ENCODE measurements at regions not wholly inside any gene's neighbourhood (a gene's known extent, or its start where the extent isn't known, plus 50 kb on each side); places are given as distances from the start of the nearest gene placed in this dataset.

DNA sequence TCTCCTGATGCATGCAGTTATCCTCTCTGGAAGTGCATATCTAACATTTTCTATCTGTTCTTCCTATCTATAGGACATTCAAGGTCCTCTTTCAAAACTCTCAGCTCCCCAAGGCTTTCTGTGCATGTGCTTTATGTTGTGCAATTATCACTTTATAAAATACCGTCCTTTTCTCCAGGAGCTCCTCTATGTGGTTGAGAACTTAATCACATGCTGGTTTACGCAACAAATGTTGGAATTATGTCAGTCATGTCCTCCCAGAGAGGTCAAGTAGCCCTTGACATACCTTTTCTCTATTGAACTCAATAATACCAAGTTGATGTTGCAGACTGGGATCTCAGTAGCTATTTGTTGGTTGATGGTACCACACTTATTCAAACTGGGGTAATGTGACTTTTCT, 388.4 kb downstream of the BTBD3 start:
- no peak overlapping the region for H2AFZ ChIP-seq (ENCODE audit: low read depth, low read length)
- H3K4me1 ChIP-seq (ENCODE audit: insufficient read depth, low read length): no peaks in the 10 kb centered on the region
- H3K79me2 ChIP-seq (ENCODE audit: insufficient read depth, low read length): no peaks in the 10 kb centered on the region
- DNase-seq (ENCODE audit: low read depth) (no peak), FAIRE-seq (no peak)
- Mint-ChIP-seq H3K9me3 (ENCODE audit: unreplicated experiment) (peaks cover 5% of the 10 kb centered on the region), H3K4me3 (ENCODE audit: unreplicated experiment) (no peak overlapping the region), H3K4me1 (ENCODE audit: low read depth, unreplicated experiment) (no peaks in the 10 kb centered on the region), H3K27me3 (ENCODE audit: low read depth, unreplicated experiment) (no peaks in the 10 kb centered on the region), H3K36me3 (ENCODE audit: low read depth, unreplicated experiment) (no peaks in the 10 kb centered on the region), H3K27ac (ENCODE audit: unreplicated experiment) (no peak overlapping the region)
- H3K27me3 ChIP-seq (ENCODE audit: insufficient read depth, low read length): no peaks in the 10 kb centered on the region
- no peak overlapping the region for H3K4me3 ChIP-seq (ENCODE audit: insufficient read depth, low read depth, low read length)
- no peaks in the 10 kb centered on the region for H4K20me1 ChIP-seq (ENCODE audit: insufficient read depth, low read length)
- peaks cover 3% of the 10 kb centered on the region for H3K9me3 ChIP-seq (ENCODE audit: insufficient read depth, low read depth, low read length)
- no peak overlapping the region for H3K4me2 ChIP-seq (ENCODE audit: low read length)
- H3K9ac ChIP-seq (ENCODE audit: low read length): no peak overlapping the region
- no peak overlapping the region for H3K27ac ChIP-seq (ENCODE audit: low read depth, low read length)
- TF ChIP-seq, protein P1, sequence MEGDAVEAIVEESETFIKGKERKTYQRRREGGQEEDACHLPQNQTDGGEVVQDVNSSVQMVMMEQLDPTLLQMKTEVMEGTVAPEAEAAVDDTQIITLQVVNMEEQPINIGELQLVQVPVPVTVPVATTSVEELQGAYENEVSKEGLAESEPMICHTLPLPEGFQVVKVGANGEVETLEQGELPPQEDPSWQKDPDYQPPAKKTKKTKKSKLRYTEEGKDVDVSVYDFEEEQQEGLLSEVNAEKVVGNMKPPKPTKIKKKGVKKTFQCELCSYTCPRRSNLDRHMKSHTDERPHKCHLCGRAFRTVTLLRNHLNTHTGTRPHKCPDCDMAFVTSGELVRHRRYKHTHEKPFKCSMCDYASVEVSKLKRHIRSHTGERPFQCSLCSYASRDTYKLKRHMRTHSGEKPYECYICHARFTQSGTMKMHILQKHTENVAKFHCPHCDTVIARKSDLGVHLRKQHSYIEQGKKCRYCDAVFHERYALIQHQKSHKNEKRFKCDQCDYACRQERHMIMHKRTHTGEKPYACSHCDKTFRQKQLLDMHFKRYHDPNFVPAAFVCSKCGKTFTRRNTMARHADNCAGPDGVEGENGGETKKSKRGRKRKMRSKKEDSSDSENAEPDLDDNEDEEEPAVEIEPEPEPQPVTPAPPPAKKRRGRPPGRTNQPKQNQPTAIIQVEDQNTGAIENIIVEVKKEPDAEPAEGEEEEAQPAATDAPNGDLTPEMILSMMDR (IDR thresholded peaks at IDR 0.05; ENCODE audit: insufficient read depth, low read depth, low read length): no peak
- TF ChIP-seq EZH2 (IDR thresholded peaks at IDR 0.05; ENCODE audit: insufficient read depth, low read length): no peak
- no peaks in the 10 kb centered on the region for H3K36me3 ChIP-seq (ENCODE audit: insufficient read depth, low read length)

DNA sequence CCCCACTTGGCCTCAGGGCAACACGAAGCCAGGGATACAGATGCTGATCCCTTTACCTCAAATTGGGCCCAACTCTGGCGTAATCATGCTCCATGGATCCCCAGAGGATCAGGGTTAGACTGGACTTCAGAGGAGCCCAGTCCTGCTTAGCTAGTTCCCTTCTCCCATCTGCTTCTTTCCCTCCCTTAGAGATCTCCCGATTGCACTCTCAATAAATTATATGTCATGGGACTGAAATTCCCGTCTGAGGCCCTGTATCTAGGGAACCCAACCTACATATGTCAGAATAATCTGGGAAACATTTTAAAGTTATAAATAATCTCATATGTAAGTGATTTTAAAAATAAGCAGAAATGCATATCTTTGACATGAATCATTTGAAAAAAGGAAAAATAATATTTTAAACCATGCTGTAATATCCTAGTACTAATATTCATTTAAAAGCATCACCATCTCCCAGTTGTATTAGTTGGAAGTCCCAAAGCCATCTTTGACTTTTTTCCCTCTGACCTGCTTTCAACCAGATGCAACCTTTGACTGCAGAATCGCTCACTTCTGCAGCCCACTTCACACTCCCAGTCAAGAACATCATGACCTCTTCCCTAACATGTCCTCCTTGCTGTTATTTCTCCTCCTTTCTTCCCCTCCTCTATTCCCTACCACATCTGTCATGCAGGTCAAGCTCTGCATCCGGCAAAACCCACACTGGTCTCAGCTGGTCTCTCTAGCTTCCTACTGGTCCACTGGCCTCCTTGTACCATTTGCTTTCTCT, 393.6 kb downstream of the BTBD3 start:
- H3K79me2 ChIP-seq (ENCODE audit: insufficient read depth, low read length): no peaks in the 10 kb centered on the region
- H3K4me2 ChIP-seq (ENCODE audit: low read length): no peak overlapping the region
- H3K9ac ChIP-seq (ENCODE audit: low read length): no peak overlapping the region
- H3K4me3 ChIP-seq (ENCODE audit: insufficient read depth, low read depth, low read length): no peak overlapping the region
- H3K36me3 ChIP-seq (ENCODE audit: insufficient read depth, low read length): no peaks in the 10 kb centered on the region
- H4K20me1 ChIP-seq (ENCODE audit: insufficient read depth, low read length): no peaks in the 10 kb centered on the region
- H3K27me3 ChIP-seq (ENCODE audit: insufficient read depth, low read length): no peaks in the 10 kb centered on the region
- no peaks in the 10 kb centered on the region for H3K4me1 ChIP-seq (ENCODE audit: insufficient read depth, low read length)
- Mint-ChIP-seq H3K4me3 (ENCODE audit: unreplicated experiment) (no peak overlapping the region), H3K36me3 (ENCODE audit: low read depth, unreplicated experiment) (no peaks in the 10 kb centered on the region), H3K27ac (ENCODE audit: unreplicated experiment) (no peak overlapping the region), H3K27me3 (ENCODE audit: low read depth, unreplicated experiment) (no peaks in the 10 kb centered on the region), H3K9me3 (ENCODE audit: unreplicated experiment) (no peaks in the 10 kb centered on the region), H3K4me1 (ENCODE audit: low read depth, unreplicated experiment) (no peaks in the 10 kb centered on the region)
- TF ChIP-seq, protein P1 (IDR thresholded peaks at IDR 0.05; ENCODE audit: insufficient read depth, low read depth, low read length): no peak
- TF ChIP-seq EZH2 (IDR thresholded peaks at IDR 0.05; ENCODE audit: insufficient read depth, low read length): no peak
- H2AFZ ChIP-seq (ENCODE audit: low read depth, low read length): no peak overlapping the region
- no peak for DNase-seq (ENCODE audit: low read depth)
- H3K27ac ChIP-seq (ENCODE audit: low read depth, low read length): no peak overlapping the region
- no peaks in the 10 kb centered on the region for H3K9me3 ChIP-seq (ENCODE audit: insufficient read depth, low read depth, low read length)
- no peak for FAIRE-seq

DNA sequence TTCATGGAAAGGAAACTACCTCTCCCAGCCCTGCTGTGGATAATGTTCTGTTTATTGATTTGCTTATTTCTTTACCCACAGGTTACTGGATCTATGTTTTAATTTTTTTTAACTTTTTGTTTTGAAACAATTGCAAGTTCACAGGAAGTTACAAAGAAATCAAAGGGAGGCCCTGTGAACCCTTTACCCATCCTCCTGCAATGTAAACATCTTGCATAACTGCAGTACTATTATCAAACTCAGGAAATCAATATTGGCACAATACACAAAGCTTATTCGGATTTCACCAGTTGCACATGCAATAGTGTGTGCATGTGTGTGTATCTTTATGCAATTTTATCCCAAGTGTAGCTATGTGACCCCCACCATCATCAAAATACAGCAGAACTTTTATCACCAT, 398.0 kb downstream of the BTBD3 start:
- no peak overlapping the region for H3K9ac ChIP-seq (ENCODE audit: low read length)
- Mint-ChIP-seq H3K36me3 (ENCODE audit: low read depth, unreplicated experiment) (no peaks in the 10 kb centered on the region), H3K4me3 (ENCODE audit: unreplicated experiment) (no peak overlapping the region), H3K4me1 (ENCODE audit: low read depth, unreplicated experiment) (no peaks in the 10 kb centered on the region), H3K9me3 (ENCODE audit: unreplicated experiment) (no peaks in the 10 kb centered on the region), H3K27ac (ENCODE audit: unreplicated experiment) (no peak overlapping the region), H3K27me3 (ENCODE audit: low read depth, unreplicated experiment) (peaks cover 2% of the 10 kb centered on the region)
- no peak for TF ChIP-seq EZH2 (IDR thresholded peaks at IDR 0.05; ENCODE audit: insufficient read depth, low read length)
- TF ChIP-seq, protein P1 (IDR thresholded peaks at IDR 0.05; ENCODE audit: insufficient read depth, low read depth, low read length): no peak
- no peaks in the 10 kb centered on the region for H3K79me2 ChIP-seq (ENCODE audit: insufficient read depth, low read length)
- no peaks in the 10 kb centered on the region for H3K9me3 ChIP-seq (ENCODE audit: insufficient read depth, low read depth, low read length)
- no peak overlapping the region for H3K27ac ChIP-seq (ENCODE audit: low read depth, low read length)
- no peak for DNase-seq (ENCODE audit: low read depth)
- no peak overlapping the region for H3K4me2 ChIP-seq (ENCODE audit: low read length)
- FAIRE-seq: no peak
- no peaks in the 10 kb centered on the region for H3K27me3 ChIP-seq (ENCODE audit: insufficient read depth, low read length)
- no peaks in the 10 kb centered on the region for H3K4me1 ChIP-seq (ENCODE audit: insufficient read depth, low read length)
- H2AFZ ChIP-seq (ENCODE audit: low read depth, low read length): no peak overlapping the region
- H4K20me1 ChIP-seq (ENCODE audit: insufficient read depth, low read length): no peaks in the 10 kb centered on the region
- H3K4me3 ChIP-seq (ENCODE audit: insufficient read depth, low read depth, low read length): no peak overlapping the region
- no peaks in the 10 kb centered on the region for H3K36me3 ChIP-seq (ENCODE audit: insufficient read depth, low read length)
